ENCODE measurements at regions not wholly inside any gene's neighbourhood (a gene's known extent, or its start where the extent isn't known, plus 50 kb on each side); places are given as distances from the start of the nearest gene placed in this dataset.

GRCh38 chr6:150732765-150733539 is 132.6 kb upstream of the MTHFD1L start:
- no peaks in the 10 kb centered on the region for H3K27me3 Mint-ChIP-seq
- no peaks in the 10 kb centered on the region for H3K9me3 Mint-ChIP-seq
- no peaks in the 10 kb centered on the region for H3K36me3 Mint-ChIP-seq (ENCODE audit: low read depth)
- no peak overlapping the region for H3K4me3 Mint-ChIP-seq
- peaks cover 6% of the 10 kb centered on the region for H3K4me1 Mint-ChIP-seq (ENCODE audit: low read depth)
- H3K27ac Mint-ChIP-seq: no peak overlapping the region

GRCh38 chr6:150733726-150734125 is 131.8 kb upstream of the MTHFD1L start:
- Mint-ChIP-seq H3K4me3 (no peak overlapping the region), H3K9me3 (no peaks in the 10 kb centered on the region), H3K27ac (no peak overlapping the region), H3K27me3 (no peaks in the 10 kb centered on the region), H3K36me3 (ENCODE audit: low read depth) (no peaks in the 10 kb centered on the region), H3K4me1 (ENCODE audit: low read depth) (peaks cover 6% of the 10 kb centered on the region)

- H3K36me3 Mint-ChIP-seq (ENCODE audit: low read depth): no peaks in the 10 kb centered on the region
- H3K4me1 Mint-ChIP-seq (ENCODE audit: low read depth): peaks cover 6% of the 10 kb centered on the region
- no peaks in the 10 kb centered on the region for H3K27me3 Mint-ChIP-seq
- H3K27ac Mint-ChIP-seq: no peak overlapping the region
- H3K9me3 Mint-ChIP-seq: no peaks in the 10 kb centered on the region
- no peak overlapping the region for H3K4me3 Mint-ChIP-seq
Observed at GRCh38 chr6:150734235-150734634, 131.3 kb upstream of the MTHFD1L start.

- no peak overlapping the region for H3K27ac Mint-ChIP-seq
- peaks cover 6% of the 10 kb centered on the region for H3K4me1 Mint-ChIP-seq (ENCODE audit: low read depth)
- no peaks in the 10 kb centered on the region for H3K27me3 Mint-ChIP-seq
- no peaks in the 10 kb centered on the region for H3K9me3 Mint-ChIP-seq
- H3K4me3 Mint-ChIP-seq: no peak overlapping the region
- no peaks in the 10 kb centered on the region for H3K36me3 Mint-ChIP-seq (ENCODE audit: low read depth)
Observed at GRCh38 chr6:150735341-150735851, 130.1 kb upstream of the MTHFD1L start.

GRCh38 chr6:150738092-150738629 is 127.3 kb upstream of the MTHFD1L start:
- Mint-ChIP-seq H3K4me1 (ENCODE audit: low read depth) (peaks cover 8% of the 10 kb centered on the region), H3K27me3 (peaks cover 4% of the 10 kb centered on the region), H3K27ac (no peak overlapping the region), H3K36me3 (ENCODE audit: low read depth) (no peaks in the 10 kb centered on the region), H3K9me3 (no peaks in the 10 kb centered on the region), H3K4me3 (no peak overlapping the region)

- H3K27ac Mint-ChIP-seq: no peak overlapping the region
- no peak overlapping the region for H3K4me3 Mint-ChIP-seq
- no peaks in the 10 kb centered on the region for H3K9me3 Mint-ChIP-seq
- no peaks in the 10 kb centered on the region for H3K36me3 Mint-ChIP-seq (ENCODE audit: low read depth)
- peaks cover 4% of the 10 kb centered on the region for H3K4me1 Mint-ChIP-seq (ENCODE audit: low read depth)
- peaks cover 4% of the 10 kb centered on the region for H3K27me3 Mint-ChIP-seq
Observed at GRCh38 chr6:150739711-150740349, 125.7 kb upstream of the MTHFD1L start.

- H3K4me1 Mint-ChIP-seq (ENCODE audit: low read depth): peaks cover 4% of the 10 kb centered on the region
- H3K27ac Mint-ChIP-seq: no peak overlapping the region
- H3K36me3 Mint-ChIP-seq (ENCODE audit: low read depth): no peaks in the 10 kb centered on the region
- H3K4me3 Mint-ChIP-seq: no peak overlapping the region
- H3K9me3 Mint-ChIP-seq: no peaks in the 10 kb centered on the region
- H3K27me3 Mint-ChIP-seq: peaks cover 4% of the 10 kb centered on the region
Observed at GRCh38 chr6:150740453-150740852, 125.0 kb upstream of the MTHFD1L start.

- Mint-ChIP-seq H3K27me3 (peaks cover 14% of the 10 kb centered on the region), H3K4me3 (no peak overlapping the region), H3K4me1 (ENCODE audit: low read depth) (peaks cover 4% of the 10 kb centered on the region), H3K36me3 (ENCODE audit: low read depth) (no peaks in the 10 kb centered on the region), H3K9me3 (no peaks in the 10 kb centered on the region), H3K27ac (no peak overlapping the region)
Observed at GRCh38 chr6:150741633-150742200, 123.8 kb upstream of the MTHFD1L start.

GRCh38 chr6:150744522-150745260 is 120.8 kb upstream of the MTHFD1L start:
- H3K27me3 Mint-ChIP-seq: peaks cover 14% of the 10 kb centered on the region
- no peaks in the 10 kb centered on the region for H3K9me3 Mint-ChIP-seq
- no peak overlapping the region for H3K4me3 Mint-ChIP-seq
- peaks cover 4% of the 10 kb centered on the region for H3K4me1 Mint-ChIP-seq (ENCODE audit: low read depth)
- H3K36me3 Mint-ChIP-seq (ENCODE audit: low read depth): no peaks in the 10 kb centered on the region
- H3K27ac Mint-ChIP-seq: no peak overlapping the region

GRCh38 chr6:150745896-150746295 is 119.6 kb upstream of the MTHFD1L start:
- H3K4me3 Mint-ChIP-seq: no peak overlapping the region
- no peaks in the 10 kb centered on the region for H3K9me3 Mint-ChIP-seq
- H3K4me1 Mint-ChIP-seq (ENCODE audit: low read depth): peaks cover 4% of the 10 kb centered on the region
- H3K27ac Mint-ChIP-seq: no peak overlapping the region
- H3K27me3 Mint-ChIP-seq: peaks cover 11% of the 10 kb centered on the region
- H3K36me3 Mint-ChIP-seq (ENCODE audit: low read depth): no peaks in the 10 kb centered on the region

GRCh38 chr6:150747155-150747554 is 118.3 kb upstream of the MTHFD1L start:
- Mint-ChIP-seq H3K27ac (no peak overlapping the region), H3K27me3 (peaks cover 9% of the 10 kb centered on the region), H3K4me1 (ENCODE audit: low read depth) (no peaks in the 10 kb centered on the region), H3K4me3 (no peak overlapping the region), H3K9me3 (no peaks in the 10 kb centered on the region), H3K36me3 (ENCODE audit: low read depth) (no peaks in the 10 kb centered on the region)

- no peak overlapping the region for H3K4me3 Mint-ChIP-seq
- H3K27me3 Mint-ChIP-seq: peaks cover 9% of the 10 kb centered on the region
- H3K4me1 Mint-ChIP-seq (ENCODE audit: low read depth): no peaks in the 10 kb centered on the region
- H3K36me3 Mint-ChIP-seq (ENCODE audit: low read depth): no peaks in the 10 kb centered on the region
- no peak overlapping the region for H3K27ac Mint-ChIP-seq
- H3K9me3 Mint-ChIP-seq: no peaks in the 10 kb centered on the region
Observed at GRCh38 chr6:150749091-150749670, 116.3 kb upstream of the MTHFD1L start.

GRCh38 chr6:150751296-150751695 is 114.2 kb upstream of the MTHFD1L start:
- Mint-ChIP-seq H3K9me3 (no peaks in the 10 kb centered on the region), H3K27me3 (peaks cover 1% of the 10 kb centered on the region), H3K27ac (no peak overlapping the region), H3K4me1 (ENCODE audit: low read depth) (no peaks in the 10 kb centered on the region), H3K36me3 (ENCODE audit: low read depth) (no peaks in the 10 kb centered on the region), H3K4me3 (no peak overlapping the region)

GRCh38 chr6:150752409-150752808 is 113.1 kb upstream of the MTHFD1L start:
- no peaks in the 10 kb centered on the region for H3K27me3 Mint-ChIP-seq
- no peaks in the 10 kb centered on the region for H3K9me3 Mint-ChIP-seq
- no peaks in the 10 kb centered on the region for H3K36me3 Mint-ChIP-seq (ENCODE audit: low read depth)
- H3K27ac Mint-ChIP-seq: no peak overlapping the region
- H3K4me3 Mint-ChIP-seq: no peak overlapping the region
- H3K4me1 Mint-ChIP-seq (ENCODE audit: low read depth): no peaks in the 10 kb centered on the region
